Panc1 (cell line): ENCODE measurements at regions not wholly inside any gene's neighbourhood (a gene's known extent, or its start where the extent isn't known, plus 50 kb on each side); places are given as distances from the start of the nearest gene placed in this dataset.

Source experiments
- POLR2AphosphoS5 ChIP-seq: IDR thresholded peaks from 2 replicates; pipeline ENCODE4 v1.6.1; 2012; ENCODE audit warnings: mild to moderate bottlenecking, low read depth, low read length, moderate library complexity
- SIN3A ChIP-seq: IDR thresholded peaks from 2 replicates; pipeline ENCODE4 v1.6.1; 2012; ENCODE audit warnings: low read depth, mild to moderate bottlenecking, low read length, moderate library complexity, borderline replicate concordance; ENCODE audit not compliant: insufficient read depth
- TCF7L2 ChIP-seq: IDR thresholded peaks from 2 replicates; pipeline ENCODE4 v1.6.1; 2011; ENCODE audit warnings: mild to moderate bottlenecking, low read depth, low read length, inconsistent platforms
- TF ChIP-seq, protein P1 (sequence below): fragments of 450-650 bp; IDR thresholded peaks from 2 replicates; pipeline ENCODE4 v1.5.1; 2017; ENCODE audit warnings: mild to moderate bottlenecking
- TF ChIP-seq, protein P2 (sequence below), 2 experiments: IDR thresholded peaks; 2 replicates each; pipeline ENCODE4 v1.6.1; 2011 to 2012; ENCODE audit warnings: low read depth in 2 of 2, control low read depth in 1 of 2, low read length in 1 of 2, mild to moderate bottlenecking in 1 of 2, moderate library complexity in 1 of 2; ENCODE audit not compliant: insufficient read depth in 1 of 2

GRCh38 chr4:180949424-180950213, 1293.6 kb upstream of the TENM3 start:
- TF ChIP-seq, protein P1, sequence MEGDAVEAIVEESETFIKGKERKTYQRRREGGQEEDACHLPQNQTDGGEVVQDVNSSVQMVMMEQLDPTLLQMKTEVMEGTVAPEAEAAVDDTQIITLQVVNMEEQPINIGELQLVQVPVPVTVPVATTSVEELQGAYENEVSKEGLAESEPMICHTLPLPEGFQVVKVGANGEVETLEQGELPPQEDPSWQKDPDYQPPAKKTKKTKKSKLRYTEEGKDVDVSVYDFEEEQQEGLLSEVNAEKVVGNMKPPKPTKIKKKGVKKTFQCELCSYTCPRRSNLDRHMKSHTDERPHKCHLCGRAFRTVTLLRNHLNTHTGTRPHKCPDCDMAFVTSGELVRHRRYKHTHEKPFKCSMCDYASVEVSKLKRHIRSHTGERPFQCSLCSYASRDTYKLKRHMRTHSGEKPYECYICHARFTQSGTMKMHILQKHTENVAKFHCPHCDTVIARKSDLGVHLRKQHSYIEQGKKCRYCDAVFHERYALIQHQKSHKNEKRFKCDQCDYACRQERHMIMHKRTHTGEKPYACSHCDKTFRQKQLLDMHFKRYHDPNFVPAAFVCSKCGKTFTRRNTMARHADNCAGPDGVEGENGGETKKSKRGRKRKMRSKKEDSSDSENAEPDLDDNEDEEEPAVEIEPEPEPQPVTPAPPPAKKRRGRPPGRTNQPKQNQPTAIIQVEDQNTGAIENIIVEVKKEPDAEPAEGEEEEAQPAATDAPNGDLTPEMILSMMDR = no peak
- TF ChIP-seq, protein P2, sequence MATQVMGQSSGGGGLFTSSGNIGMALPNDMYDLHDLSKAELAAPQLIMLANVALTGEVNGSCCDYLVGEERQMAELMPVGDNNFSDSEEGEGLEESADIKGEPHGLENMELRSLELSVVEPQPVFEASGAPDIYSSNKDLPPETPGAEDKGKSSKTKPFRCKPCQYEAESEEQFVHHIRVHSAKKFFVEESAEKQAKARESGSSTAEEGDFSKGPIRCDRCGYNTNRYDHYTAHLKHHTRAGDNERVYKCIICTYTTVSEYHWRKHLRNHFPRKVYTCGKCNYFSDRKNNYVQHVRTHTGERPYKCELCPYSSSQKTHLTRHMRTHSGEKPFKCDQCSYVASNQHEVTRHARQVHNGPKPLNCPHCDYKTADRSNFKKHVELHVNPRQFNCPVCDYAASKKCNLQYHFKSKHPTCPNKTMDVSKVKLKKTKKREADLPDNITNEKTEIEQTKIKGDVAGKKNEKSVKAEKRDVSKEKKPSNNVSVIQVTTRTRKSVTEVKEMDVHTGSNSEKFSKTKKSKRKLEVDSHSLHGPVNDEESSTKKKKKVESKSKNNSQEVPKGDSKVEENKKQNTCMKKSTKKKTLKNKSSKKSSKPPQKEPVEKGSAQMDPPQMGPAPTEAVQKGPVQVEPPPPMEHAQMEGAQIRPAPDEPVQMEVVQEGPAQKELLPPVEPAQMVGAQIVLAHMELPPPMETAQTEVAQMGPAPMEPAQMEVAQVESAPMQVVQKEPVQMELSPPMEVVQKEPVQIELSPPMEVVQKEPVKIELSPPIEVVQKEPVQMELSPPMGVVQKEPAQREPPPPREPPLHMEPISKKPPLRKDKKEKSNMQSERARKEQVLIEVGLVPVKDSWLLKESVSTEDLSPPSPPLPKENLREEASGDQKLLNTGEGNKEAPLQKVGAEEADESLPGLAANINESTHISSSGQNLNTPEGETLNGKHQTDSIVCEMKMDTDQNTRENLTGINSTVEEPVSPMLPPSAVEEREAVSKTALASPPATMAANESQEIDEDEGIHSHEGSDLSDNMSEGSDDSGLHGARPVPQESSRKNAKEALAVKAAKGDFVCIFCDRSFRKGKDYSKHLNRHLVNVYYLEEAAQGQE (IDR thresholded peaks at IDR 0.05; ENCODE audit: insufficient read depth in 1 of 2, low read depth in 2 of 2, low read length in 1 of 2) = no peak
- TF ChIP-seq POLR2AphosphoS5 = no peak
- no peak for TF ChIP-seq TCF7L2
- no peak for TF ChIP-seq SIN3A
